ENCODE measurements at regions not wholly inside any gene's neighbourhood (a gene's known extent, or its start where the extent isn't known, plus 50 kb on each side); places are given as distances from the start of the nearest gene placed in this dataset.
"Not testable (repeated sequence)": the region's sequence is repeated elsewhere in the genome, so short reads cannot be mapped to it uniquely, and the experiment has no call there.

GRCh38 chr7:153564391-153564790 is 487.8 kb upstream of the DPP6 start:
- DNase-seq, result no peak

- no peak for DNase-seq
Measured at GRCh38 chr7:153566324-153566723, 485.9 kb upstream of the DPP6 start.

GRCh38 chr7:153567426-153567825 is 484.8 kb upstream of the DPP6 start:
- no peak for DNase-seq

GRCh38 chr7:153569520-153569919 is 482.7 kb upstream of the DPP6 start:
- DNase-seq, result not testable (repeated sequence)

DNA sequence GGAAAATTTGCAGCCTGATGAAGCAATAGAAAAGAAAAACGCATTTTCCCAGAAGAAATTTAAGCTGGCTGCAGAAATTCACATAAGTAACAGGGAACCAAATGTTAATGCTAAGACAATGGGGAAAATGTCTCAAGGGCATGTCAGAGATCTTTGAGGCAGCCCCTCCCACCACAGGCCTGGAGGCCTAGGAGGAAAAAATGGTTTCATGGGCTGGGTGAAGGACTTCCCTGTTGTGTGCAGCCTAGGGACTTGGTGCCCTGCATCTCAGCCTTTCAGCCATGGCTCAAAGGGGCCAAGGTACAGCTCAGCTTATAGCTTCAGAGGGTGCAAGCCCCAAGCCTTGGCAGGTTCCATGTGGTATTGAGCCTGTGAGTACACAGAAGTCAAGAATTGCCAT is 476.1 kb upstream of the DPP6 start:
- no peak for DNase-seq

- DNase-seq, result no peak
Measured at GRCh38 chr7:153581419-153581818, 470.8 kb upstream of the DPP6 start.

GRCh38 chr7:153584132-153584531 is 468.1 kb upstream of the DPP6 start:
- no peak for DNase-seq

DNA sequence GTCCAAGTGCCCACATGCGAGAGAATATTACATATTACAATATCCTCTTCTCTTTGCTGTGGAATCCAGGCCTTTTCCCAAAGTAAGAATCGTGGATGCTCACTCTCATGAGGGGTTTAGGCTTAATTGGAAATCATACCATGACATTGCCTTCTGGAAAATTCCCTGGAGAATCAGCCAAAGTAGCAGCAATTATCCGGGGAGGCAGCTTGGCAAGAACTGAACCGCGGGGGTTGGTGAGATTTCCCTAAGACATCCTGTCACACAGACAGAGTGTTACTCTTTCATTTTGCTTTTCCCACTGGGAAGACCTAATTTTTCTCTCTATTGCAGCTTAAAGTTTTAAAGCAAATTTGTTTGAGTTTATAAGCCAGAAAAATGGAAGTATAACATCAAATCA is 463.6 kb upstream of the DPP6 start:
- no peak for DNase-seq

DNA sequence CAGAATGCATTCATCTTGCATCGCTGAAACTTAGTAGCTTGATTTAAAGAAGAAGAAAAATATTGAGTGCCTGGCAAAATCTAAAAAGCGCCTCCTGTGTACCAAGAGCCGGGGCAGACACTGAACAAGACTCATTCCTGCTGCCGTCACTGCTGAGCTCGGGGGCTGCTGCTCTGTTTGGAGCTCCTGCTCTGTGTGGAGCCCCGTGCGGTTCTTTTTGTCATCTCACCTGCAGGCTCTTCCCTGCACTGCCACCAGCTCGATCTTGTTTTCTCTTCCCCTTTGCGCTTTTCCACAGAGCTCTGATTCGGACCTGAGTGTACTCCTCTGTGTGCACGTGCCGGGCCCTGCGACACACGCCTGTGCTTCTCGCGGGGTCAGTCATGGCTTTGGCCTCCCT is 462.1 kb upstream of the DPP6 start:
- no peak for DNase-seq

GRCh38 chr7:153590571-153590970 is 461.6 kb upstream of the DPP6 start:
- no peak for DNase-seq

- no peak for DNase-seq
Measured at GRCh38 chr7:153607354-153607753, 444.8 kb upstream of the DPP6 start.

GRCh38 chr7:153616711-153617325 is 435.4 kb upstream of the DPP6 start:
- DNase-seq, result no peak

DNA sequence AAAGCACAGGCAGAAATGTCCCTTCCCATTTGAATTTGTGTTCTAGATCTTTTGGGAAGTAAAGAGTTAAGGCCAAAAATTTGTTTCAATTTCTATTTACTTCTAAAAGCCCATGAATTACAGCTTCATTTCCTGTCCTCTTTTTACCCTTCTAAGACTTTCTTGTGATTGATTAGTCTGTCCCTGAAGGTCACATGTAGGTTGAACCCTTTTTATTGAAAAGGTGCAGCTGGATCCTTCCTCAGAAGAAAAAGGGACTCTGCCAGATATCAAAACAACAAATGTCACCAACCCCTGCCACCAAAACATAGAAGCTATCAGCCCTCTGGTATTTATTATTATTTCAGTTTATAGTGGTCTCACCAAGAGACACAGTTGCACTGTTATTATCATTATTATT is 424.9 kb upstream of the DPP6 start:
- no peak for DNase-seq

DNA sequence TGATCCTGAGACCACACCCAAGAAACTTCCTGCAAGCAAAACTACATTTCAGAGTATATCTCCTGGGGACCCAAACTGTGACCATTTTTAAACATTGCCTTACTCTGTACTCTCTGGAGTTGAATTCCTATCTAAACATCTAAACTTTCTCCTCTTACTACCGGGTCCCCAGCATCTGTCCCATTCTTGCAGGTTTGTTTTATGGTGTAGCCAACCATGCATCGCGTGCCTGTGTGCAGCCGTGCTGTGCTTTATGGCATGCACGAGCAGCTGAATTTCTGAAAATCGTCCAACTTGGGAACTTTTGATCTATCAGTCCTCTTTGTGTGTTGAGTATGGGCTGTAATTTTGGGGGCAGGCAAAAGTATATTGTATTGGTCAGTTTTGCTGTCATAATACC is 423.8 kb upstream of the DPP6 start:
- no peak for DNase-seq

DNA sequence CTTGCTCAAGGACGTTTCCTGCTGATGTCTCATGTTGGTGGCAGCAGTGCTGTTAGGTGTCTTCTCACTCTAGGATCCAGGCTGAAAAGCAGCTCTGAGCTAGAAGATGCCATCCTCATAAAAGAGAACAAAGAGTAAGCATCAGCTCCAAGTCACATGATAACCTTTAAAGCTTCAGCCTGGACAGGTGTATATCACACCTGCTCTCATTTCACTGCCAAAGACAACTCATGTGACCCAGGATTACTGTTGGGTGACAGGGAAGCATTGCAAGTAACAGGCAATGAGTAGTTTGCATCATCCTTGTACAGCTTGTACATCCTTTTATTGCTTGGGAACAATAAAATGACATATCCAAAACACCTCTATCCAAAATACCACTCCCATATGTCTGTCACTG is 423.4 kb upstream of the DPP6 start:
- DNase-seq, result no peak

GRCh38 chr7:153638821-153639435 is 413.3 kb upstream of the DPP6 start:
- no peak for DNase-seq

GRCh38 chr7:153640586-153640985 is 411.6 kb upstream of the DPP6 start:
- DNase-seq, result no peak

GRCh38 chr7:153641199-153641598 is 411.0 kb upstream of the DPP6 start:
- DNase-seq, result no peak

DNA sequence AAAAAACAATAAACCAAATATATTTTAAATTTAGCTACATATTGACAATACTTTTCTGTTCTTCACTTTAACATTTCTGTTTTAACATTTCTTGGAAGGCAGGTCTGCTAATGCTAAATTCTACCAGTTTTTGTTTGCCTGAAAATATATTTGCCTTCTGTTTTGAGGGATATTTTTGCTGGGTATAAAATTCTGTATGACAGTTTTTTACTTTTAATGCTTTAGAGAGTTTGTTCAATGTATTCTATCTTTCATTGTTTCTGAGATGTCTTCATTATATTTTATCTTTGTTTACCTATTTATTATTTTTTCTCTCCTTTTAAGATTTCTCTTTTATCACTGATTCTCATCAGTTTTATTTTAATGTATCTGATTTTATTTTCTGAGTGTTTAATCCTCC is 409.2 kb upstream of the DPP6 start:
- DNase-seq, result no peak

- DNase-seq, result no peak
Measured at GRCh38 chr7:153657182-153657800, 394.9 kb upstream of the DPP6 start.

DNA sequence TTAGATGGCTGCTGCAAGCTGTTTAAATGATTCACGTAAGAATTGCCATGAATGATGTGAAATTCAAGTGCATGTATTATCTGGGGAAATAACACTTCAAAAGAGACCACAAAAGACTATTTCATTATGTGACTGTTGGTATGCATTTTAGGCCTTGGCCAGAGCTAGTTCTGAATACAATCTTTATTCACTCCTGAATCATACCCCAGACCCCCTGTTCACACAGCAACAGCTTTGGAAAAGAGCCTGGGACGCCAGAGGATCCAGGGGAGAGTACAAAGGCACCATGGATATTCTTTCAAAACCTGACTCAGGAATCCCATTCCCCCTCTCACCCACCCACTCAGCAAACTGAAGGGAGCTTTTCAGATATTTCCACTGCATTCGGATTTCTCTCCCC is 377.1 kb upstream of the DPP6 start:
- DNase-seq, result no peak

DNA sequence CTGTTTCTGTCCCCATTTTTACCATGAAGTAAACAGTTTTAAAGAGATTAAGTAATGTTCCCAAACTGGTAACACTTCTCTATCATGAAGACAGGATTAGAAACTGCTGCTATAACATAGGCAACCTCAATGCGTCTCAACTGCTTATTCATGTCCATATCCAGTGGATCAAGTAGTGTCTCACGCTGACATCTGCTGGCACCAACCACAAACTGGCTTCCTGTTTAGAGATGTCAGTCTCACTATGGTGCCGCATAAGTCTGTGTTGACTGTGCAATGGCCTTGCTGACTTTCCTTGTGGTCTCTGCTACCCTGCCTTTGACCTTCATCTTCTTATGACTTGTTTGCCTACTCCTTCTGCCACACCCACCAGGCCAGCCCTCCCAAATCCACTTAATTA is 369.6 kb upstream of the DPP6 start:
- DNase-seq, result no peak

DNA sequence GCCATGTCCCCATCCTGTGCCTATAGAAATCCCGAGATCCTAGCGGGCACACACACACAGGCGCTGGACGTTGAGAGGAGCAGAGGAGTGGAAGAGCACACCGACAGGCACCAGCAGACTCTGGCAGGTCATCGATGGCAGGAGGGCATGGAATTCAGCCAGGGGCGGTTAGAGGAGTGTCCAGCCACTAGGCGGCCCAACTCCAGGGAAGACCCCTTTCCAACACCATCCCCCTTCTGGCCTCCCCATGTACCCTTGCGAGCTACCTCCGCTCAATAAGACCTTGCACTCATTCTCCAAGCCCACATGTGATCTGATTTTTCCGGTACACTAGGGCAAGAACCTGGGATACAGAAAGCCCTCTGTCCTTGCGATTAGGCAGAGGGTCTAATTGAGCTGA is 356.0 kb upstream of the DPP6 start:
- no peak for DNase-seq

- DNase-seq, result no peak
Measured at GRCh38 chr7:153698046-153698445, 354.2 kb upstream of the DPP6 start.

DNA sequence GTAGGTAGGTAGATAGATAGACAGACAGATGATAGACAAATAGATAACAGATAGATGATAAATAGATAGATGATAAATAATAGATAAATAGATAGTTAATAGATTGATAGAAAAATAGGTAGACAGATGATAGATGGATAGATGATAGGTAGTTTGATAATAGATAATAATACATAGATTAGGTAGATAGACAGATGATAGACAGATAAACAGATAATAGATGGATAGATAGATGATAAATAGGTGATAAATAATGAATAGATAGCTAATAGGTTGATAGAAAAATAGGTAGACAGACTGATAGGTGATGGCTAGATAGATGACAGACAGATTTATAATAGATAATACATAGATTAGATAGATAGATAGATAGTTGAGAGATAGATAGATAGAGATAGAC is 350.5 kb upstream of the DPP6 start:
- no peak for DNase-seq

All from activated CD4-positive, alpha-beta T cell treated with anti-CD3 and anti-CD28 coated beads, Interleukin-2, amount 50 U/mL, for 16 hours (primary cell).